Karpas-422 (cell line): ENCODE measurements at regions not wholly inside any gene's neighbourhood (a gene's known extent, or its start where the extent isn't known, plus 50 kb on each side); places are given as distances from the start of the nearest gene placed in this dataset. TPM values are rescaled to one million over a fixed set of nuclear protein-coding genes. Genes with fewer than 3 reads are reported as not detected.

ENCODE experiments used
- small RNA-seq: library from RNA; depleted of rRNA; stranded (forward); fragments of <200 nt; gene quantifications from one replicate; pipeline ENCODE3, GENCODE V24; 2014

Small RNA genes lying in the stretch of these regions (small RNA-seq; reads per million reads assigned to genes)
- not detected for gene MIR8062
- not detected for gene RN7SL547P
